Neural cell (in vitro differentiated cells): ENCODE measurements at regions not wholly inside any gene's neighbourhood (a gene's known extent, or its start where the extent isn't known, plus 50 kb on each side); places are given as distances from the start of the nearest gene placed in this dataset.

Experiments
- EP300 ChIP-seq: fragments of 450-650 bp; conservative IDR thresholded peaks from 2 replicates; pipeline ENCODE4 v1.6.1; 2014; ENCODE audit warnings: antibody characterized with exemption, mild to moderate bottlenecking, moderate library complexity; ENCODE audit not compliant: poor library complexity, severe bottlenecking
- EZH2 ChIP-seq: fragments of 200-600, 300-800 bp; shearing (Covaris generic), sonication (generic); IDR thresholded peaks from 2 replicates; pipeline ENCODE4 v1.6.1; 2014; ENCODE audit warnings: antibody characterized with exemption, low read length, borderline replicate concordance, mild to moderate bottlenecking; ENCODE audit not compliant: insufficient read depth, poor library complexity, severe bottlenecking
- RAD21 ChIP-seq: fragments of 450-650 bp; conservative IDR thresholded peaks from 2 replicates; pipeline ENCODE4 v1.6.1; 2014; ENCODE audit warnings: antibody characterized with exemption, mild to moderate bottlenecking, moderate library complexity
- TF ChIP-seq, protein P1 (sequence below): fragments of 450-650 bp; IDR thresholded peaks from 2 replicates; pipeline ENCODE4 v1.5.1; 2014; ENCODE audit warnings: antibody characterized with exemption, mild to moderate bottlenecking, moderate library complexity; ENCODE audit not compliant: poor library complexity, severe bottlenecking

DNA sequence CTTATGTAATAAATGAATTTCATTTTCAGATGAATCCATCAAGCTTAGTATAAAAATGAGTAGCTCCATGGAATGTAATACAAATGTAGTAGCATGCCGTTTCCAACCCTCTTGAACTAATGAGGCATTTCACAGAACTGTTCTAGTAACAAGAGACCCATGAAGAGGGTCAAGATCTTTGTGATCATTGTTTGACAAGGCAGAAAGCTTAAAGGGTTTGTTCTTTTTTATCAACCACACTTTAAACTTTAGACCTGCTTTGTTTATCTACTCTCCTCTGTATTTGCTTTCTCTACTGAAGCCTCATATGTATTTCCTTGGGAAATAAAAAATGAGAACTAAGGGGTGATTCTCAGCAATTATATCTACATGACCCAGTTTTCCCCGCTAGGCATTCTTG is 513.9 kb downstream of the ARAP2 start:
- TF ChIP-seq EP300: no peak
- TF ChIP-seq RAD21: no peak
- no peak for TF ChIP-seq EZH2
- TF ChIP-seq, protein P1, sequence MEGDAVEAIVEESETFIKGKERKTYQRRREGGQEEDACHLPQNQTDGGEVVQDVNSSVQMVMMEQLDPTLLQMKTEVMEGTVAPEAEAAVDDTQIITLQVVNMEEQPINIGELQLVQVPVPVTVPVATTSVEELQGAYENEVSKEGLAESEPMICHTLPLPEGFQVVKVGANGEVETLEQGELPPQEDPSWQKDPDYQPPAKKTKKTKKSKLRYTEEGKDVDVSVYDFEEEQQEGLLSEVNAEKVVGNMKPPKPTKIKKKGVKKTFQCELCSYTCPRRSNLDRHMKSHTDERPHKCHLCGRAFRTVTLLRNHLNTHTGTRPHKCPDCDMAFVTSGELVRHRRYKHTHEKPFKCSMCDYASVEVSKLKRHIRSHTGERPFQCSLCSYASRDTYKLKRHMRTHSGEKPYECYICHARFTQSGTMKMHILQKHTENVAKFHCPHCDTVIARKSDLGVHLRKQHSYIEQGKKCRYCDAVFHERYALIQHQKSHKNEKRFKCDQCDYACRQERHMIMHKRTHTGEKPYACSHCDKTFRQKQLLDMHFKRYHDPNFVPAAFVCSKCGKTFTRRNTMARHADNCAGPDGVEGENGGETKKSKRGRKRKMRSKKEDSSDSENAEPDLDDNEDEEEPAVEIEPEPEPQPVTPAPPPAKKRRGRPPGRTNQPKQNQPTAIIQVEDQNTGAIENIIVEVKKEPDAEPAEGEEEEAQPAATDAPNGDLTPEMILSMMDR: no peak
